GM21737 (cell line): ENCODE measurements at regions not wholly inside any gene's neighbourhood (a gene's known extent, or its start where the extent isn't known, plus 50 kb on each side); places are given as distances from the start of the nearest gene placed in this dataset.
"Not testable (repeated sequence)": the region's sequence is repeated elsewhere in the genome, so short reads cannot be mapped to it uniquely, and the experiment has no call there.

Source experiments
- ATAC-seq: cut with Tn5 transposase; IDR thresholded peaks from one replicate; pipeline ENCODE4 v1.9.1; 2021; ENCODE audit warnings: mild to moderate bottlenecking, moderate library complexity; ENCODE audit not compliant: unreplicated experiment

- ATAC-seq, result no peak
These were observed 375.4 kb downstream of the LTN1 start for GRCh38 chr21:28617300-28617699.

DNA sequence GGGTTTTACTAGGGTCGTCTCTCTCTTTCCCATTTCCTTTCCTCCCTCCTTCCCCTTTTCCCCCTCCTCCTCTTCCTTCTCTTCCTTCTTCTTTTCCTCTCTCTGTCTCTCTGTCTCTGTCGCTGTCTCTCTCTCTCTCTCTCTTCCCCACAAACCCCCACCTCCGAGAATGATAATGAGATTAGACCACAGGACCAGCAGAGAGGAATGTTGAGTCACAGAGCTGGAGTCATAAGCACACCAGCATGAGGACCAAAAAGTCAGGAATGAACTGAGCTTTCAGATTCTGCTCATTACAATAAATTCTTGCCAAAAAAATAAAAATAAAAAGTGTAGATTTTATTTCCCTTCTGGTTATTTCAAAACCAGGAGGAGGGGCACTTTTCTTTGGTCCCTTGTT is 377.4 kb downstream of the LTN1 start:
- ATAC-seq, result no peak

- no peak for ATAC-seq
These were observed 377.9 kb downstream of the LTN1 start for GRCh38 chr21:28614791-28615190.

DNA sequence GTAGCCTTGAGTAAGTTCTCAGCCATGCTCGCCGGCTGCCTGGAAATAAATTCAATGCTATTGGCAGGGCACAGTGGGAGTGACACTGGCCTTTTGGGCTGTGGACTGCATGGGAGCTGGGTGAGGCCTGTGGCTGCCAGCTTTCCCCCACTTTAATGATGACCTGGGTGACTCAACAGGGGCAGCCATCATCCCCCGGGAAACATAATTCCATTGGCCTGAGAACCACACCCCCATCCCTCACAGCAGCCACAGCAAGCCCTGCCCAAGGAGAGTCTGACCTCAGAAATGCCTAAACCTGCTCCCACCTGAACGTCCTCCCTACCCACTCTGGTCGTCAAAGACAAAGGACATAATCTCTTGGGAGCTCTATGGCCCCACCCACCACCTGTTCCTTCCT is 384.0 kb downstream of the LTN1 start:
- no peak for ATAC-seq

- ATAC-seq, result no peak
These were observed 385.1 kb downstream of the LTN1 start for GRCh38 chr21:28607545-28607944.

GRCh38 chr21:28604946-28605537 is 387.6 kb downstream of the LTN1 start:
- peak; percentile 92 for ATAC-seq

DNA sequence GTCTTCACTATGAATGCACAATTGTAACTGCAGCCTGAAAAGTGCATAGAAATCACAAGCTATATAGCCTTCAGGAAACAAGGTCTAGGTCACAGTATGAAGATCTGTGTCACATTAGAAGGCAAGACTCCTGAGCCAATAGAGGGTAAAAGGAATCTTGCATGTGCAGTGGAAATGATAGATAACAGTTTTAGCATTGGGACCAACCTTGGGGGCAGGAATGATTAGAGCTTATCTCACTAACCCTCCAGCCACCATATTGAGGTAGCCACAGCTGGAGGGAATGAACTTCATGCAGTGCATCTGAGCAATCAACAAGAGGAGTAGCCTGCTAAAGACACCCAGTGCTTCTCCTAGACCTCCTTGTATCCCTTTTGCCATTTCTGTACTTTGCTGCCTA is 390.1 kb downstream of the LTN1 start:
- ATAC-seq, result no peak

DNA sequence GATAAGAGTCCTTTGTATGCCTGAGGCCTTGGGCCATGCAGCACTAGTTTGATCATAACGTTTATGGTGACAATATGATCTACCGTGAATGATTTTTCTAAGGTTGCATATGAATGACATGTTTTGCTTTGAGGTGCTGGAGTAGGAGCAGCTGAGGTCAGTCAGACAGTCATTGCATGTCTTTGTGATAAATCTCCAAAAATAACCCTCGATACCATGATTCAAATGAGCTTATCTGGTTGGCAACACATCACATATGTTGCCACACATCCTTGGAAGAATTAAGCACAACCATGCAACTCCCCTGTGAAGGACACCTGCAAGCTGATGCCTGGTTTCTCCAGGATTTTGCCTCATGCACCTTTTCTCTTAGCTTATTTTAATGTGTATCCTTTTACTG is 394.5 kb downstream of the LTN1 start:
- ATAC-seq, result no peak

DNA sequence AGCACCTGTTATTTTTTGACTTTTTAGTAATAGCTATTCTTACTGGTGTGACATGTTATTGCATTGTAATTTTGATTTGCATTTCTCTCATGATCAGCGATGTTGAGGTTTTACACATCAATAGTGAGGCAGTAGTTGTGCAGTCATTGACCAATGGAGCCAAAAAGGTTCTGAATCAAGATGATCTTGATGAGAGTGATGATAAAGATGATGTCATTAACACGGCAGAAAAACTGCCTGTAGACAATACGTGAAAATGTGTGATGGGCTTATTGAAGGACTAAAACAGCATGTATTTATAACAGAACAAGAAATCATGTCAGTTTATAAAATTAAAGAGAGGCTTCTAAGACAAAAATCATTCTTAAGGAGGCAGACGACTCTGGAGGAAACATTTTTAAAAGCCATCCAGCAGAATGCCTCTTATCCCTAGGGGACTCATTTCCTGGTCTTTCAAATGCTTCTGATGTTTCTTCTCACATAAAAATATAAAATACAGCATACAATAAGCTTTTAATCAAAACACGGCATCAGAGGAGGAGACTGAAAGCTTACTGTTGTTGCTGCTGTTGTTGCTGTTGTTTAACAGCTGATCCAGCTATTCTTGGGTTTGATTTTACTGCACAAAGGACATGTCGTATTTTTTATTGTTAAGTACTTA is 400.3 kb downstream of the LTN1 start:
- ATAC-seq, result no peak

DNA sequence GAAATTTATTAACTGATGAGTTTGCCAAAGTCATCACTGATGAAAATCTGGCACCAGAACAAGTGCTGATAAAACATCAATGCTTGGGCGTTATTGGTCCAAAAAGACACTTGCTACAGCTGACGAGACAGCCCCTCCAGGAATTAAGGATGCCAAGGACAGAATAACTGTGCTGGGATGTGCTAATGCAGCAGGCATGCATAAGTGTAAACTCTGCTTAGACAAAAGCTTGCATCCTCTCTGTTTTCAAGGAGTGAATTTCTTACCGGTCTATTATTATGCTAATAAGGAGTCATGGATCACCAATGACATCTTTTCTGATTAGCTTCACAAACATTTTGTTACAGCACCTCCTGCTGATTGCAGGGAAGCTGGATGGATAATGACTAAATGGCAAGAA is 402.0 kb downstream of the LTN1 start:
- no peak for ATAC-seq

- ATAC-seq, result no peak
These were observed 402.7 kb downstream of the LTN1 start for GRCh38 chr21:28590026-28590425.

DNA sequence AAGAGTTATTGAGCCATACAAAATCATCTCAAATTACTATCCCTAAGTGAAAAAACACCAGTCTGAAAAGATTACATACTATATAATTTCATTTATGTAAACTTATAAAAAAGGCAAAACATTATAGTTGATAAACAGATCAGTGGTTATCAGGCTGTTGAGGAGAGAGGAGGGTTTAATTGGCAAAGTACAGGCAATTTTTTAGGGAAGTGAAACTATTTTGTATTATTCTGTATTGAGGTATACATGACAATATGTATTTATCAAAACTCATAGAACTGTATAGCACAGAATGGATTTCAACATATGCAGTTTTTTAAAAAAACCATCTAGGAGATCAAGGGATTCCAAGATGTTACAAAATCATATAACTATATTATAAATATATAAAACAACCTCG is 403.7 kb downstream of the LTN1 start:
- ATAC-seq, result no peak

GRCh38 chr21:28587748-28588147 is 404.9 kb downstream of the LTN1 start:
- no peak for ATAC-seq

GRCh38 chr21:28581976-28582375 is 410.7 kb downstream of the LTN1 start:
- no peak for ATAC-seq

GRCh38 chr21:28581311-28581731 is 411.4 kb downstream of the LTN1 start:
- not testable (repeated sequence) for ATAC-seq

DNA sequence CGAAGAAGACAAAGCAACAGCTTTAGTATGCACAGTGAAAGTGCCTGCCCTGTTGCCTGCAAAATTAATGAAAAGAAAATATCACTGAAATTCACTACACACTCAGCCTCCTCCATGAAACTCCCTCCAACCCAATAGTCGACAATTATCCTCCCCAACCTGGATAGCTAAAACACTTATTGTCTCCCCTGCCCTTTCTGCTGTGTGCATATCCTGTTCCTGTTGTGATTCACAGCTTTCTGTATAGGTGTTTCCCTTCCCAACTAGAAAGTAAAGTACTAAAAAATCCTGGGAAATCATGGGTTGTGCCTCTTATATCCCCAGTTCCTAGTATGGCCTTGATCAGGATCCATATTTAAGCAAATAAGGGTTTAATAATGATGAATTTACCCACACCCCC is 412.1 kb downstream of the LTN1 start:
- ATAC-seq, result no peak

DNA sequence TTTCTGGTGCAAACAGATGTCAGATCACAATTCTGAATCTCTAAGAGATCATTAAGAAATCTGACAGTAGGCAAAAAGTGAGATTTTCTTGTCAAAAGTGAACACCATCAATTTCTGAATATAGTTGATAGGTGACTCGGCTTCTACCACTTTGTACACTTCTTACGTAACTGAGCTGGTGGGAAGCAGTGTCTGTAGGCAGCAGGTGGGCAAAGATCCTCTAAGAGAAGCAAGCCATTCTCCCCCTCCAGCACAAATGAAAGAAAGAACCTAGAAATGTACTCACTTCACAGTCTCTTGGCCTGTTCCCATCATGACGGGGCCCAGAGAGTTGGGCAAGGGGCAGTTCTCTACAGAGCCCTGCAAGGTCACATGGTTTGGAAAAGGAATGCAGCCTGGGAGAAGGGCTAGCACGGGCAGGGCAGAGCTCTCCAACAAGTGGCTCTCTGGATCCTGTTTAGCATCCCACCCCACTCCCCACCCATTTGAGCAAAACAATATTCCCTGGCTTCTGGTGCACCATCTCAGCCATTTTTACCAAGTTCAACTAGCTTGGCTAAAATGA is 412.6 kb downstream of the LTN1 start:
- no peak for ATAC-seq

DNA sequence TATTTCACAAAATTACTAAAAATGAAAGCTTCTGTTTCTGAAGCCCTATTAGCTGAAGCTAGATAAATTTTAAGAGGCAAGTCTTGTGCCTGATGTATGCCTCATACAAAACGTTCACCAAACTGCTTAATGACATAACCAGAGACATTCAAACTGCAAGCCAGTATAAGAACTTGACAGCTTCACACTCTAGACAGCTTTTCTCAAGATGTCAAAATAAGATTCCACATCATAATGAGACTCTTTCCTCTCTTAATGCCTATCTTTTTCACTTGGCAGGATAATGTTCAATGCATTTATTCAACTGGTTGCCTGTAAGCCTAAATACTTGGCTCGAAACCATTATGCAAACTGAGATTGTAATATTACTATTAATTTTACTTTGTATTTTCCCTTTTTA is 424.0 kb downstream of the LTN1 start:
- ATAC-seq, result no peak

- not testable (repeated sequence) for ATAC-seq
These were observed 428.7 kb downstream of the LTN1 start for GRCh38 chr21:28563933-28564332.

- ATAC-seq, result no peak
These were observed 430.9 kb downstream of the LTN1 start for GRCh38 chr21:28561772-28562171.

GRCh38 chr21:28554660-28555475 is 437.8 kb downstream of the LTN1 start:
- no peak for ATAC-seq
